Glomerular endothelial cell (primary cell): ENCODE measurements at regions not wholly inside any gene's neighbourhood (a gene's known extent, or its start where the extent isn't known, plus 50 kb on each side); places are given as distances from the start of the nearest gene placed in this dataset.

Experiments used
- DNase-seq: peaks from one replicate; pipeline ENCODE4 v3.0.0-alpha.2; 2011; ENCODE audit warnings: low read depth, low spot score; ENCODE audit errors: extremely low read depth

DNA sequence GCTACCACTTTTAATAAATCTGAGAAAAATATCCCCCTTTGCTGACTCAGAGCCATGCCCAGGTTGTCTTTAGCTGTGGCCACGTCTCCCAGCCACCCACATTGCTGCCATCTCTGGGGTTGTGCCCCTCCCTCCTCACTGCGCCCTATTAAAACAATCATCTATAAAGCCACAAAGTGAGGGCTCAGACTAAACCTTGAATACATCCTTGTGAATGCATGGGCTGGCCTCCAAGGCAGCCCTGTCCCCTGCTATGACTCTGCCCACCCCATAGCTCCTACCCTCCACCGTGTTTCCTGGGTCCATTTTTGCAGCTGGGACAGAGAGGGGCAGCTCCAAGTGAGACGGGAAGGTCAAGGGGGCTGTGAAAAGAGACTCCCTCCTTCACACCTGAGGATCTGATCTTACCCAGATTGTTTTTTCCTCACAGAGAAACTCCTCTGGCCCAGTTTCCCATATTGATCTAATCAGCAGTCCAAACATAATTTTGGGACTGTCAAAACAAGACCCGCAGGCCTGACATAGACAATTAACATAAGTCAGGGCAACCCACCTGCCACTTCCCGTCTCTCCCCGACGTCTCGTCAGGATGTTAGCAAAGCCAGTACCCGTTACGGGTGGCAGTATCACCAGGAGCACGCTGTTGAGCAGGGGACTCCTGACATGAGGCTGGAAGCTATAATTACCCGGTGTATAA, 199.0 kb downstream of the KATNAL1 start:
- DNase-seq, result no peak

DNA sequence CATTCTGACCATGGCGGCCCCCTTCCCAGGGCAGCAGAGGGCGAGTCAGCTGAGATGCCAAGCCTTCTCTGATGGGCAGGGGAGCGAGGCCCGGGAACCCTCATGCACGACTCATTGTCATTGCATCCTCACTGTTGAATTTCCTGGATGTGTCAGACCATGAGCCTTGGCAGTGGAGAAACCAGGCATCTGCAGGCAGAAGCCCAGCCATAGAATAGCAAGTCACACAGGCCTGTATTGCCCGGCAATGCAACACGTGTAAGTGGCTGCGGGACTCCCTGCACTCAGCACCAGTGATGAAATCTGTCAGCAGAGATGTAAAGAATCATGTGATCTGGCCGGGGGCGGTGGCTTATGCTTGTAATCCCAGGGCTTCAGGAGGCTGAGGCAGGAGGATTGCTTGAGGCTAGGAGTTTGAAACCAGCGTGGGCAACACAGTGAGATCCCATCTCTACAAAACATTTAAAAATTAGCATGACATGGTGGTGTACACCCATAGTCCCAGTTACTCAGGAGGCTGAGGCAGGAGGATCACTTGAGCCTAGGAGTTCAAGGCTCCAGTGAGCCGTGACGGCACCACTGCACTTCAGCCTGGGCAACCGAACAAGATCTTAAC, 199.7 kb downstream of the KATNAL1 start:
- no peak for DNase-seq

DNA sequence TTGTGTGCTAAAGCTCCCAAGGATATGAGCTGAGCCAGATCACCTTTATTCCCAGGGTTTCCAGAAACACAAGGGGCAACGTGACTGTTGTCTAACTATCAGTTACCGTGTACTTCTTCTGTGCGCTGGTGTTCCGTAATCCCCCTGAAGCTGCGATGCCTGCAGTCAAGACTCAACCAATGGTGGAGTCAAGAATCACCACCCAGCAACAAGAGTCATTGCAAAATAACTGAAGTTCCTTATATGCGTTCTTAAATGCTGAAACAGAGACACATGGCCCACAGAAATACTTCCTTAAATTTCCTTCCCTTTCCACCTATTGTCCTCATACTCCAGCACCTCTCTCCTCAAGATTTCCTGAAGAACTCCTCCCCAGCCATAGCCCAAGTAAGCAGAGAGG, 200.2 kb downstream of the KATNAL1 start:
- DNase-seq, result no peak

DNA sequence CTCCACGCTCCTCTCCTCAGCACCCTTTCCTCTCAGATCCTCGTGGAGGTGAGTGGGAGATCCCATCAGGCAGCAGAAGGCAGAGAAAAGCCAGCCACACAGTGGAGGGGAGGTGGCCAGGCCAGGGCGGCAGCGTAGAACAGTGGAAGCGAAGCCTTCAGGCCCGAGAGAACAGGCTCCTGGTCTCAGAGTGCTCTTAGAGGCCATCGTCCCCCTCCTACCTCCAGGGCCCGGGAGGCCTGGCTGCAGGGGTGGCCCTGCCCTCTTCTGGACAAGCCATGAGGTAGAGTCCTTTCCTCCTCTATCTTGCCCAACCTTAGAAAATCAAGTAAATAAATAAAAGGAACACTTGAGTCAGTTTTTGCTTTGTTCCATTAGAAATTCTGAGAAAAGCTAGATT, 202.0 kb downstream of the KATNAL1 start:
- no peak for DNase-seq

DNA sequence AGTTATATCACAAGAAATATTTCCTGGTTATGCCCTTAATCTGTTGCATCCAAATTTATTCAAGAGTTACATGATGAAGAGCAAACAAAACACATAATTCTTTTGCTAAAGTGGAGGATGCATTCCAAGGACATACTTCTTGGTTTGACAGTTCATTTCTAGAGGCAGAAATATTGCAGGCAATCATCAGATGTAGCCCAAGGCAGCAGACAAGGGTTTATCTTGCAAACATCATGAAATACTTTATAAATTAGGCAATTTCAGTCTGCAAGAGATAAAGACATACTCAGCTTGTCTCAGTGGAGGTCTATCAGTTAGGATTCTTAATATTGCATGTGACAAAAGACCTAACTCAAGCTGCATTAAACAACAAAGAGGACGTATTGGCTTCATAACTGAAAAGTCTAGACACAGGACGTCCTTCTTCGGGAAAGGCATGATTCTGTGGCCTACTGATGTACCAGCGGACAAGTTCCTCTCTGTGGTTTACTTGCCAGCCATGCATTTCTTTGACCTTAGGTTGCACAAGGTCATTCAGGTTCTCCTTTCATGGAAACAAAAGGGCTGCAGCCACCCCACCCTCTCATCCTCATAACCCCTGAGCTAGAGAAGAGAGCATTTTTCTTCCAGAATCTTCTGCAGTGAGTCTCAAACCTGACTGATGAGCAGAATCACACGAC, 204.1 kb downstream of the KATNAL1 start:
- DNase-seq, result no peak

DNA sequence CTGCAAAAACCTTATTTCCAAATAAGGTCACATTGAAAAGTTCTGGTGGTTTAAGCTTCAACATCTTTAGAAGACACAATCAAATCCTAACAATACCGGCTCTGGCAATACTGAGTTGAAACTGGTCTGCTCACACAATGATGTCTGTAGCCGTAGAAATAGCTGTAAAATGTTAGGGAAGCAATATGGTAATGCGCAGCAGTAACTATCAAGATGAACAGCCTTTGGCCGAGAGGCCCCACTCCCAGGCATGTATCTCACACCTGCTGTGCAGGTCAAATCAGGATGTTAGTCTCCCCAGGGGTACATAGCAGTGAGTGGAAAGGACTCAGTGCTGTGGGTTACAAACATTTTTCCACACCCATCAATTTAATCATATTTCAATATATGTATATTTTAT, 207.1 kb downstream of the KATNAL1 start:
- no peak for DNase-seq

DNA sequence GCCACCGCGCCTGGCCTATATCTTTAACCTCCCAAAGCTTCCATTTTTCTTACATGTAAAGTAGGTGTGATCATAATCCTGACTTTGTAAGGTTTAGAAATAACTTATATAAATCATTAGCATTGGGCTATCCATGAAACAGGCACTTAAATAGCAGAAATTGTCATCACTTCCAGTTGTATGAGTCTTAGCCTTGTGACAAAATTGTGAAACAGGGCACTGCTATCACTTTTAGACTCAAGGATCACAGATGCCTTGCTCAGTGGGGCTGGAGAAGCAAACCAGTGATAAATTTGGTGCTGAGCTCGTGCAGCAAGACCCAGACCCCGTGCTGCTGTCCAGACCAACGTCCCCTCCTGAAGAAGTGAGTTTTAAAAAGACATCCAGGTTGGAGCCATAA, 209.7 kb downstream of the KATNAL1 start:
- no peak for DNase-seq

DNA sequence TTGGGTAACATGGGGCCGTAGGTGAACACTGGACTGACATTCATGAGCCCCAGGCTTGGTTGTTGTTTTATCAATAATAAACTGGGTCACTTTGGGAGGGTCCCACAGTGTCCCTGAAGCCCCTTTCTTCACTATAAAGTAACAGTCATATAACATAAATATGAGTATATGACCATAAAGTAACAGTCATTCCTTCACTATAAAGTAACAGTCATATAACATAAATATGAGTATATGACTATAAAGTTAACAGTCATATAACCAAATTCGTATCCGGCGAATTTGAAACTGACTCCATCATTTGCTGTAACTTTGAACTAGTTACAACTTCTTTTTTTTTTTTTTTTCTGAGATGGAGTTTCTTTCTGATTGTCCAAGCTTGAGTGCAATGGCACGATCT, 210.3 kb downstream of the KATNAL1 start:
- no peak for DNase-seq

DNA sequence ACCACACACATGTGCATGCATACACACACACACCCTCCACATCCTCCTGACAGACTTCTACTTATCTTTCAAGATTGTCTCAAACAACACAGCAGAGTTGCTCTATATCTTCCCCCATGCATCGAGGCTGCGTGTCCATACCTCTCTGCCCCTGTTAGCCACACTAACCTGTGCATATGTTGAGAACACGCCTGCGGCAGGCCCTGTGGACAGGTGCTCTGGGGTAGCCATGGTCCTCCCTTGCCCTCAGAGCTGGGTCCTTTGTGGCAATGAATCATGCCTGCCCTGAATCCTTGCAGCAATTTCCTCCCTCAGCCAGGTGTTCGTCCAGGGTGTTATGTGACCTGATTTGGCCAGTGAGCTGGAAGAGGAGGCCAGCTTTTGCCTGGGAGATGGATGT, 213.3 kb downstream of the KATNAL1 start:
- DNase-seq, result no peak

DNA sequence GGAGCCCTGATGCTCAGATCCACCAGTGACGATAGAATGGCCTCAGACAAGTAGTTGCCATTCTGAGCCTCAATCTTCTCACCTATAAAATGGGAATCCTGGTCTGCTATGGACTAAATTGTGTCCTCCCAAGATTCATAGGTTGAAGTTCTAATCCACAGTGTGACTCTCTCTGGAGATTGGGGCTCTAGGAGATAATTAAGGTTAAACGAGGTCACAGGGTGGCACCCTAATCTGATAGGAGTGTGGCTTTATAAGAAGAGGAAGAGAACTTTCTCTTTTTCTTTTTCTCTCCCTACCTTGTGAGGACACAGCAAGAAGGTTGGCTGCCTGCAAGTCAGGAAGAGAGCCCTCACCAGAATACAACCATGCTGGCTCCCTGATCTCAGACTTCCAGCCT, 214.1 kb downstream of the KATNAL1 start:
- DNase-seq, result no peak

DNA sequence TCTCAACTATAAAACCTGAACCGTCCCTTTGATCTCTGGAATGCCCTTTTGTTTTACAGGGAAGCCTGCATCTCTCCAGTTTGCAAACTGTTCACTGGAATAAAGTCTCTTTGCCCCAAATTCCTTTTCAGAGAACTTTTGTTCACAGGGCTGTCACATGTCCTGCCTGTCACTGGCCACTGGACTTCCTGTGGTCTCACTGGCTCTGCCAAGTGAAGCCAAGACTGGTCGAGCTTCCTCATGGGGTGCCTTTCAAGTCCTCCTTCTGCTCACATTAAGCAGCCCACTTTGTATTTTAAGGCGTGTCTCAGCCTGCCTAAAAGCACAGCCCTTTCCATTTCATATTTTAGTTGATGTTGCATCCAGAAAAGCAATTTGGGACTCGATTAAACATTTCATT, 215.7 kb downstream of the KATNAL1 start:
- no peak for DNase-seq

DNA sequence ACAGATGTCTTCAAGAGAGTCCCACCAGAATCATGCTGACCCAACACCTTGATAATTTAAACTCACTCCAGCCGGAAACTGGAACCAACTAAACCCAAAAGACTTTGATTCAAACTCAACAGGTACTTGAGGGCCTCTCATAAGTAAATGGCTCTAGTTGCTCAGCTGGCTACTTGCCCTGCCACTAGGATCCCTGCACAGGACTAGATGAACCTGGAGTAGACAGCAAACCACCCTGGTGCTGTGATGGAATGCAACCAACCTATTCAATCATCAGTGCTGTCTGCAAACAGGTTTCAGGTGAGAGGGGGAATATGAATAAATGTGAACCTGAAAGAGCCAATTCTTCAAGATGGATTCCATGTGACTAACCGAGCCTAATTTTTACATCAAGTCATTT, 216.3 kb downstream of the KATNAL1 start:
- DNase-seq, result no peak

DNA sequence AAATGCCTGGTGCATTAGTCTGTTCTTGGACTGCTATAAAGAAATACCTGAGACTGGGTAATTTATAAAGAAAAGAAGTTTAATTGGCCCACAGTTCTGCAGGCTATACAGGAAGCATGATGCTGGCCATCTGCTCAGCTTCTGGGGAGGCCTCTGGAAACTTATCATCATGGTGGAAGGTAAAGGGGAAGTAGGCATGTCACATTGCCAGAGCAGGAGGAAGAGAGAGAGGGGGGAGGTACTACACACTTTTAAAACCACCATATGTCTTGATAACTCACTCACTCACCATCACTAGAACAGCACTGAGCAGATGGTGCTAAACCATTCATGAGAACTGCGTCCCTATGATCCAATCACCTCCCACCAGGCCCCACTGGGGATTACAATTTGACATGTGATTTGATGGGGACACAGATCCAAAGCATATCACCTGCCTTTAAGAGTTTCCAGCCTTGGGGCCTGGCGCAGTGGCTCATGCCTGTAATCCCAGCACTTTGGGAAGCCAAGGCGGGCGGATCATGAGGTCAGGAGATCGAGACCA, 219.0 kb downstream of the KATNAL1 start:
- DNase-seq, result no peak

DNA sequence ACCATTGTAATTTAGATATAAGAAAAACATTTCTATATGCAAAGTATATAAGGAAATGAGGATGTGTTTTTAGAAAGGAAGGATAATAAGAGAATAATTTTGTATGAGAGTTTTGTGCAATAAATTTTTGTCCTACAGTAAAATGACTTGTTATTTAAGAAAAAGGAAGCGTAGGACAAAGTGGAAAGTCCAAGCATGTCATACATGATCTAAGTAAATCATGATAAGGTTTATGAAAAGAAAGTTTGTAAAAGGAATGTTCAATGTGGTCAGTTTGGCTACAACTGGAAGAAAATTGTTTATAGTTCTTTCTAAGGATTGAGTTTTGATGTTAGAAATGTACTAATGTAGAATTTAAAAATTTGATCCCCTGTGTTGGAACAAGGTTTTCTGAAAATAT, 222.3 kb downstream of the KATNAL1 start:
- DNase-seq, result no peak

DNA sequence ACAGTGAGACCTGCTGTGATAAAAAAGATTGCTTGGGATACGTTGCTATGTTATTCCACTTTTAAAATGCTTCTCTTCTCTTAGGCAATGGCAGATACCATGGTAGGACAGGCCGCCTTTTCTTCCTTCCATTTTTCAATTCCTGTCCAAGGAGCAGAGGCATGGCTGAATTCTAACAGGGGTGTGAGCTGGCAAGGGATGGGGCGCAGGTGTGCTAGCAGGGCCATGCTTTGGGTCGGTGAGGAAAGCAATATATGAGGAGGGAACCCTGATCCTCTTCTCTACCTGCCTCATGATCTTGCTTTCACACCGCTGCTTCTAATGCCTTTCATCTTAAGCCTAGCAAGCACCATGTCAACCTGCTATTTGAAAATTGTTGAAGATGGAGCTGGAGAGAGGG, 225.0 kb downstream of the KATNAL1 start:
- no peak for DNase-seq

DNA sequence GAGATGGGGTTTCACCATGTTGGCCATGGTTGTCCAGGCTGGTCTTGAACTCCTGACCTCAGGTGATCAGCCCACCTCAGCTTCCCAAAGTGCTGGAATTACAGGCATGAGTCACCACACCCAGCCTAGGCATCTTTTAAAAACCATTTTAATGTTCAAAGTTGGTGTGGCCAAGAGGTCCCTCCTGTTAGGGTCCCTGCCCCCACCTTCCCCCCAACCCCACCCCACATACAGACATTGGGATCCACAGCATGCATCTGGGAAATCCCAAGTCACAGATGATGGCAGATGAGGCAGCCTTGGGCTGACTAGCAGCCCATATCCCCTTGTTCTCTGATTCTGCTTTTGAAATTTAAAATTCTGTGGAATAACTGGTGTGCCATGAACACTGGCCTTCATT, 226.0 kb downstream of the KATNAL1 start:
- no peak for DNase-seq

DNA sequence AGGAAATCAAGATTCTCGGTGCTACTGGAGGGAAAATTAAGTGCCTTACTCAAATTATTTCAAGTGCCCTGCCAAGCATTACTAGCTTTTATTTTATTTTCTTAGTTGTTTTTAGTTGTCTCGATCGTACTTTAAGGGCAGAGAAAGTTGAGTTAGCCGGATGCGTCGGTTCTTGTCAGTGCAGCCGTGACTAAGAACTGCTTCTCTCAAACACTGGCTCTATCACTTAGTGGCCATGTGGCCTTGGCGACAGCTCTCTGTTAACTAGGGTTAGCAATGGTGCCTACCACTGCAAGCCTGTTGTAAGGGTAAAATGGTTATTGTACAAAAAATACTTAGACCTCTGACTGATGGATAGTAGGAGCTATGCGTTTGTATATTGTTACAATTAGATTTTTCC, 227.8 kb downstream of the KATNAL1 start:
- DNase-seq, result no peak

DNA sequence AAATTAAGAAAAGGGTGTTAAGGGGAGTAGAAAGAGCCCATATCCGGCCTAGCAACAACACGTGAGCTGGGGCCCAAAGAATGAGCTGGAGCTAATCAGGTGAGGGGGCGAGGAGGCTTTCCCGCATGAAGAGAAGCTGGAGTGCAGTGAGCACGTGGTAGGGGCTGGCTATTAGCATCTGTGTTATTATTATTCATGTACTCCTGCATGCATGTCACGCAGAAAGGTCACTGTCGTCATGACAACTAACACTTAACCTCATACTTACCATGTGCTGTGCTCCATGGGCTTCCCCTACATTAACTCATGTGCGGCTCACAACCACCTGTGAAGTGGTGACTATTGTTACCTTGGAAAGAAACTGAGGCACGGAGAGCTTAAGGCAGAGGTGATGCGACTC, 227.6 kb upstream of the UBL3 start:
- DNase-seq, result no peak

DNA sequence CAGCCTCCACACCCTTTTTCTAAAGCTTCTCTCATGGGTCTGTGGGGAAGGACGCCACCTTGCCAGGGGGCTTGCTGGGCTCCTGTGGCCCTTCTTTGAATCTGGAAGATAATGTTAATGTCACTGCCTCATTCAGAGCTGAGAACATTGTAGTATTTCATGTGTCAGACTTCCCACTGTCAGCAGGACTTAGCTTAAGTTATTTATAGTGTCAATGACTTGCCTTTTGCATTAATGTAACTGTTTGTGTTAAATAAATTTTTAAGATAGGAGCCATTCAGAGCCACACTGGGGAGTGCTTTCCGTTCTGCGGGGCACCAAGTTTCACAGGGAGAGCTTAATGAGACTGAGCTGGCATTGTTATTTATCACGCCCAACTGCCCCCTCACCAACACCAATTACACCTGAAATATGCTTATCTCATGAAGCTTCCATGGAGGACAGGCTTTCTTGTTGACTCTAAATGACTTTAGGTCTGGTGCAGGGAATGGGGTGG, 226.9 kb upstream of the UBL3 start:
- DNase-seq, result no peak

DNA sequence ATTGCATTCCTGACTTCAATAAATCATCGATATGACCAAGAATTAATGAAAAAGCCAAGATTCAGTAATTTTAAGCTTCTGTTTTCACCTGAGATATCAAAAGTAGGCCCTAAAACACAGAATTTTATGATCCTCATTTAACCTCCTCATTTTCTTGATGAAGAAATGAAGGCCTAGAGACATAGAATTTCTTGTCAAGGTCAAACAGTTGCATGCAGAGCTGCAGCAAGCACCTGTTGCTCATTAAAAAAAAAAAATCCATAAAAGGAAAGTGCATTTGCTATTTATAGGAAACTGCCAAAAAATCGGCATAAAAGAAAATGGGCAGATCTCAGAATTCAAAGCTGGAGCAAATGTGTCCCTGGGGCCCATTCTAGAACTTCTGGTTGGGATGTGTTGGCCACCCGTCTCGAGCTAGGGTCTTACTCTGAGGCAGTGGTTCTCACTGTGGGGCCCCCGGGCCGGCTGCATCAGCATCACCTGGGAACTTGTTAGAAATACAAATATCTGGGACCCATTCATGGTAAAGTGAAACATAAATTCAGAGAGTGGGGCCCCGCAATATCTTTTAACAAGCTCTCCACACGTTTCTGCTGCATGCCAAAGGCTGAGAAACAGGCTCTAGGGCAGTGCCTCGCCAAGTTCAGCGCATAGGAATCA, 224.7 kb upstream of the UBL3 start:
- no peak for DNase-seq

DNA sequence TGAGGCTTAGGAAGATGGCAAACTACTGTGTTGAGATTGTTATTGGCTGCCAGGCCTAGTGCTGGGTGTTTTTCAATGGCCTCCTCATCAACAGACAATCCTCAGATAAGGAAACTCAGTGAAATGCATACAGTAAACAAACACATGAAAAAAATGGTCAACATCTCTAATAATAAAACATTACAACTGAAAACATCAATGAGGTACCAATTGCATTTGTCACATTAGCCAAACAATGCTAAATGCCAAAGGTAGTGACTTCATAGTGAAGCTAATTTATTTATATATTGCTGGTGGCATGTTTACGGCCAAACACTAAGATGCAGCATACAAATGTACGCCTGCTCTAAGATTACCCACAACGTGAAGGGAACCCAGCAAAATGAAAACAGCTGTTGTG, 224.0 kb upstream of the UBL3 start:
- DNase-seq, result no peak
